Ascending aorta (tissue), 2 donors: ENCODE measurements at regions not wholly inside any gene's neighbourhood (a gene's known extent, or its start where the extent isn't known, plus 50 kb on each side); places are given as distances from the start of the nearest gene placed in this dataset.
"Not testable (repeated sequence)": the region's sequence is repeated elsewhere in the genome, so short reads cannot be mapped to it uniquely, and the experiment has no call there.

Experiments used
- DNase-seq, 2 donors: peaks; one replicate each; pipeline ENCODE4 v3.0.0-alpha.2; 2019; ENCODE audit warnings: low spot score in 2 of 2
- H3K27ac ChIP-seq, 2 donors: fragments of 200-600 bp; sonication (generic); one replicate each; pipeline ENCODE4 v1.5.1; 2016 to 2017; ENCODE audit warnings: mild to moderate bottlenecking in 1 of 2
- H3K27me3 ChIP-seq: fragments of 200-600 bp; sonication (generic); one replicate; pipeline ENCODE4 v1.5.1; 2017
- H3K36me3 ChIP-seq, 2 donors: fragments of 200-600 bp; sonication (generic); one replicate each; pipeline ENCODE4 v1.5.1; 2016
- H3K4me1 ChIP-seq, 2 donors: fragments of 200-600 bp; sonication (generic); one replicate each; pipeline ENCODE4 v1.5.1; 2016 to 2017; ENCODE audit warnings: mild to moderate bottlenecking in 1 of 2
- H3K4me3 ChIP-seq, 2 donors: fragments of 200-600 bp; sonication (generic); one replicate each; pipeline ENCODE4 v1.5.1; 2016 to 2017; ENCODE audit warnings: mild to moderate bottlenecking in 1 of 2
- H3K9me3 ChIP-seq, 2 donors: fragments of 200-600 bp; sonication (generic); one replicate each; pipeline ENCODE4 v1.5.1; 2016
- intact Hi-C: fragments of 100-400 bp; cut with DNase I; formaldehyde crosslinking; loops from one replicate; pipeline ENCODE4 v1.15.1; 2023
- TF ChIP-seq, protein P1 (sequence below), 3 experiments: fragments of 200-600 bp in 2 of 3; fragments of 450-650 bp in 1 of 3; sonication (generic) in 2 of 3; IDR thresholded peaks; one replicate each; pipeline ENCODE4 v1.5.1; 2016 to 2019; ENCODE audit warnings: antibody characterized with exemption in 3 of 3, mild to moderate bottlenecking in 1 of 3, moderate library complexity in 1 of 3

GRCh38 chr4:134078230-134078914 is 123.2 kb downstream of the PABPC4L start:
- no peaks in the 10 kb centered on the region for H3K4me1 ChIP-seq
- TF ChIP-seq, protein P1, sequence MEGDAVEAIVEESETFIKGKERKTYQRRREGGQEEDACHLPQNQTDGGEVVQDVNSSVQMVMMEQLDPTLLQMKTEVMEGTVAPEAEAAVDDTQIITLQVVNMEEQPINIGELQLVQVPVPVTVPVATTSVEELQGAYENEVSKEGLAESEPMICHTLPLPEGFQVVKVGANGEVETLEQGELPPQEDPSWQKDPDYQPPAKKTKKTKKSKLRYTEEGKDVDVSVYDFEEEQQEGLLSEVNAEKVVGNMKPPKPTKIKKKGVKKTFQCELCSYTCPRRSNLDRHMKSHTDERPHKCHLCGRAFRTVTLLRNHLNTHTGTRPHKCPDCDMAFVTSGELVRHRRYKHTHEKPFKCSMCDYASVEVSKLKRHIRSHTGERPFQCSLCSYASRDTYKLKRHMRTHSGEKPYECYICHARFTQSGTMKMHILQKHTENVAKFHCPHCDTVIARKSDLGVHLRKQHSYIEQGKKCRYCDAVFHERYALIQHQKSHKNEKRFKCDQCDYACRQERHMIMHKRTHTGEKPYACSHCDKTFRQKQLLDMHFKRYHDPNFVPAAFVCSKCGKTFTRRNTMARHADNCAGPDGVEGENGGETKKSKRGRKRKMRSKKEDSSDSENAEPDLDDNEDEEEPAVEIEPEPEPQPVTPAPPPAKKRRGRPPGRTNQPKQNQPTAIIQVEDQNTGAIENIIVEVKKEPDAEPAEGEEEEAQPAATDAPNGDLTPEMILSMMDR (IDR thresholded peaks at IDR 0.05) = no peak
- H3K27me3 ChIP-seq = no peaks in the 10 kb centered on the region
- H3K36me3 ChIP-seq = no peaks in the 10 kb centered on the region
- no peak overlapping the region for H3K4me3 ChIP-seq
- intact Hi-C loops = no loop called here
- no peaks in the 10 kb centered on the region for H3K9me3 ChIP-seq
- DNase-seq = no peak
- H3K27ac ChIP-seq = no peak overlapping the region

DNA sequence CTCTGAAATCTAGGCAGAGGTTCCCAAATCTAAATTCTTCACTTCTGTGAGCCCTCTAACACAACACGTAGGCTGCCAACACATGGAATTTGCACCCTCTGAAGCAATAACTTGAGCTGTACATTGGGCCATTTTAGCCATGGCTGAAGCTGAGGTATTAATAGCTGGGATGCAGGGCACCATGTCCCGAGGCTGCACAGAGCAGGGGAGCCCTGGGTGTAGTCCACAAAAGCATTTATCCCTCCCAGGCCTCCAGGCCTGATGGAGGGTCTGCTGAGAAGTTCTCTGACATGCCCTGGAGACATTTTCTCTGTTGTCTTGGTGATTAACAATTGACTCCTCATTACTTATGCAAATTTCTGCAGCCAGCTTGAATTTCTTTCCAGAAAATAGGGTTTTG is 127.9 kb downstream of the PABPC4L start:
- TF ChIP-seq, protein P1 (IDR thresholded peaks at IDR 0.05) = no peak
- intact Hi-C loops = no loop called here
- Histone ChIP-seq H3K27ac (no peak overlapping the region), H3K4me3 (no peak overlapping the region), H3K9me3 (no peaks in the 10 kb centered on the region), H3K4me1 (no peaks in the 10 kb centered on the region), H3K27me3 (no peaks in the 10 kb centered on the region), H3K36me3 (no peaks in the 10 kb centered on the region)
- DNase-seq = no peak

GRCh38 chr4:134072137-134072536 is 129.5 kb downstream of the PABPC4L start:
- TF ChIP-seq, protein P1 (IDR thresholded peaks at IDR 0.05) = no peak
- Histone ChIP-seq H3K36me3 (no peaks in the 10 kb centered on the region), H3K4me1 (no peaks in the 10 kb centered on the region), H3K27ac (no peak overlapping the region), H3K9me3 (no peaks in the 10 kb centered on the region), H3K4me3 (no peak overlapping the region), H3K27me3 (no peaks in the 10 kb centered on the region)
- intact Hi-C loops = no loop called here
- DNase-seq = no peak

DNA sequence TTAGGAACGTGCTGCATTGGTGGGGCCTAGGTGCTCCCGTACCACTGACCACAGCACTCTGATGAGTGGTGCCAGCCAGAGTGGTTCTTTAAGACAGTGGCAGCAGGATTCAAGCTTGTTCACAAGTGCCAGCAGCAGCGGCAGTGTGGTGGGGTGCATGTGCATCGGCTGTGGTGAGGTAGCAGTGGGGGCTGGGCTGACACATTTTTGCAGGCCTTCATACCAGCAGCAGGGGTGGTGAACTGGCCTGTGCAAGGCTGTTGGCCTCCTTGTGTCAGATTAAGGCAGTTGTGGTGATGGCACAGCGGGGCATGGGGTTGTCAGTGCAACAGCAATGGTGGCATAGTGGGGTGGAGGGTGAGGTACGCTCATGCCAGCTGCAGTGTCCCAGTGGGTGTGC is 131.4 kb downstream of the PABPC4L start:
- Histone ChIP-seq H3K4me3 (no peak overlapping the region), H3K4me1 (no peaks in the 10 kb centered on the region), H3K27ac (no peak overlapping the region), H3K9me3 (no peaks in the 10 kb centered on the region), H3K36me3 (no peaks in the 10 kb centered on the region), H3K27me3 (no peaks in the 10 kb centered on the region)
- DNase-seq = no peak
- TF ChIP-seq, protein P1 (IDR thresholded peaks at IDR 0.05) = no peak
- intact Hi-C loops = no loop called here

DNA sequence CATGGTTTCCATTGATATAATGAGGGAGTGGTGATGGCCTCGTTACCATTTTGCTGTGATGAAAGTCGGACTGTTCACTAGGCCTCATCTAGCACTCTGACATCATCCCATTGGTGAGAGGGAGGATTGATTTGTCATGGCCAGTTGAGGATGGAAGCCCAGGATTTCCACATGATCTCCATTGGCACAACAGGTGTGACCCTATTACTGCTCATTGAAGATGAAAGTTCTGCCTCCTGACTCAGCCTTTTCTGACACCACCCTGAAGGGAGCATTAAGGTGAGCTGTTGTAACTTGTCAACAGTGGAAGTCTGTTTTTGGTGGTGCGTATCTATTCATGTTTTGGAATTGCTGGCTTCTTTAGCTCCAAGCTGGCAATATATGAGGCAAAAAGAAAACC is 144.2 kb downstream of the PABPC4L start:
- TF ChIP-seq, protein P1 (IDR thresholded peaks at IDR 0.05) = no peak

GRCh38 chr4:134046221-134046620 is 155.4 kb downstream of the PABPC4L start:
- DNase-seq, intact Hi-C loops, H3K4me3 ChIP-seq, H3K27ac ChIP-seq, H3K4me1 ChIP-seq, H3K27me3 ChIP-seq, H3K9me3 ChIP-seq, H3K36me3 ChIP-seq: not testable (repeated sequence)

More for the DNA sequence above, 144.2 kb downstream of the PABPC4L start:
- Histone ChIP-seq H3K4me1 (no peaks in the 10 kb centered on the region), H3K36me3 (no peaks in the 10 kb centered on the region), H3K27me3 (no peaks in the 10 kb centered on the region), H3K4me3 (no peak overlapping the region), H3K9me3 (no peaks in the 10 kb centered on the region), H3K27ac (no peak overlapping the region)
- intact Hi-C loops = no loop called here
- no peak for DNase-seq
